ENCODE measurements at regions not wholly inside any gene's neighbourhood (a gene's known extent, or its start where the extent isn't known, plus 50 kb on each side); places are given as distances from the start of the nearest gene placed in this dataset.
"Not testable (repeated sequence)": the region's sequence is repeated elsewhere in the genome, so short reads cannot be mapped to it uniquely, and the experiment has no call there.

- no peak for DNase-seq
Observed at GRCh38 chr7:67857698-67858097, 861.1 kb downstream of the TYW1 start.

- DNase-seq = no peak
Observed at GRCh38 chr7:67858931-67859330, 862.3 kb downstream of the TYW1 start.

- no peak for DNase-seq
Observed at GRCh38 chr7:67863911-67864310, 867.3 kb downstream of the TYW1 start.

- DNase-seq = no peak
Observed at GRCh38 chr7:67866054-67866453, 869.4 kb downstream of the TYW1 start.

GRCh38 chr7:67866812-67867211 lies 870.2 kb downstream of the TYW1 start:
- no peak for DNase-seq

- no peak for DNase-seq
Observed at GRCh38 chr7:67870396-67870795, 873.8 kb downstream of the TYW1 start.

- DNase-seq = no peak
Observed at GRCh38 chr7:67875558-67875957, 878.9 kb downstream of the TYW1 start.

- no peak for DNase-seq
Observed at GRCh38 chr7:67878808-67879207, 882.2 kb downstream of the TYW1 start.

GRCh38 chr7:67882843-67883242 lies 886.2 kb downstream of the TYW1 start:
- no peak for DNase-seq

GRCh38 chr7:67890316-67890715 lies 893.7 kb downstream of the TYW1 start:
- DNase-seq = no peak

GRCh38 chr7:67894746-67895145 lies 898.1 kb downstream of the TYW1 start:
- no peak for DNase-seq

- no peak for DNase-seq
Observed at GRCh38 chr7:67896721-67897120, 900.1 kb downstream of the TYW1 start.

- no peak for DNase-seq
Observed at GRCh38 chr7:67900456-67900855, 903.8 kb downstream of the TYW1 start.

- no peak for DNase-seq
Observed at GRCh38 chr7:67901808-67902480, 905.3 kb downstream of the TYW1 start.

- no peak for DNase-seq
Observed at GRCh38 chr7:67907792-67908191, 911.2 kb downstream of the TYW1 start.

GRCh38 chr7:67912437-67912836 lies 915.8 kb downstream of the TYW1 start:
- no peak for DNase-seq

- no peak for DNase-seq
Observed at GRCh38 chr7:67913604-67914003, 917.0 kb downstream of the TYW1 start.

- not testable (repeated sequence) for DNase-seq
Observed at GRCh38 chr7:67916111-67916510, 919.5 kb downstream of the TYW1 start.

GRCh38 chr7:67916571-67917436 lies 920.2 kb downstream of the TYW1 start:
- no peak for DNase-seq

GRCh38 chr7:67917437-67917755 lies 920.8 kb downstream of the TYW1 start:
- no peak for DNase-seq

- no peak for DNase-seq
Observed at GRCh38 chr7:67918158-67918557, 921.5 kb downstream of the TYW1 start.

- no peak for DNase-seq
Observed at GRCh38 chr7:67923286-67923685, 926.7 kb downstream of the TYW1 start.

GRCh38 chr7:67928141-67928540 lies 931.5 kb downstream of the TYW1 start:
- no peak for DNase-seq

- DNase-seq = not testable (repeated sequence)
Observed at GRCh38 chr7:67936447-67936846, 939.8 kb downstream of the TYW1 start.

- no peak for DNase-seq
Observed at GRCh38 chr7:67940400-67940799, 943.8 kb downstream of the TYW1 start.

Data from GOT3 (cell line).